HEK293 (cell line): ENCODE measurements at regions not wholly inside any gene's neighbourhood (a gene's known extent, or its start where the extent isn't known, plus 50 kb on each side); places are given as distances from the start of the nearest gene placed in this dataset.

Experiments
- CTCF ChIA-PET: fragments of 350-600 bp; formaldehyde crosslinking; extraction: SDS; loops from one replicate; lab custom pipeline; 2021; ENCODE audit warnings: antibody characterized with exemption; lab: Yijun Ruan, JAX
- POLR2A ChIA-PET: fragments of 300-600 bp; formaldehyde crosslinking; extraction: SDS; loops from one replicate; lab custom pipeline; 2020; ENCODE audit warnings: antibody characterized with exemption, inconsistent platforms; lab: Yijun Ruan, JAX
- H3K27ac ChIP-seq: fragments of 200-500 bp; sonication (Bioruptor generic); 2 replicates; pipeline ENCODE4 v1.5.1; 2014; ENCODE audit warnings: low read depth, low read length, control low read depth, inconsistent platforms; ENCODE audit errors: extremely low read depth
- H3K36me3 ChIP-seq, 2 experiments: fragments of 200-500 bp in 1 of 2; sonication (Bioruptor generic) in 1 of 2; 1 replicate in 1 of 2; 2 replicates in 1 of 2; pipeline ENCODE4 v1.5.1; 2014 to 2017; ENCODE audit warnings: inconsistent platforms in 2 of 2, low read length in 2 of 2; ENCODE audit not compliant: control insufficient read depth in 2 of 2, insufficient read depth in 1 of 2
- H3K4me1 ChIP-seq: fragments of 200-500 bp; sonication (Bioruptor generic); 2 replicates; pipeline ENCODE4 v1.5.1; 2014; ENCODE audit warnings: mild to moderate bottlenecking, low read length, inconsistent platforms; ENCODE audit not compliant: control insufficient read depth, insufficient read depth
- H3K4me3 ChIP-seq: 2 replicates; pipeline ENCODE4 v1.5.1; 2011; ENCODE audit warnings: low read depth, mild to moderate bottlenecking, control low read depth, low read length, moderate library complexity
- H3K9me3 ChIP-seq: fragments of 200-500 bp; sonication (Bioruptor generic); 2 replicates; pipeline ENCODE4 v1.5.1; 2014; ENCODE audit warnings: low read depth, low read length, inconsistent platforms; ENCODE audit not compliant: control insufficient read depth, insufficient read depth
- BCL11A ChIP-seq: fragments of 450-650 bp; formaldehyde crosslinking; IDR thresholded peaks from 2 replicates; pipeline ENCODE4 v1.5.1; 2016; ENCODE audit warnings: low read depth, missing biosample characterization, missing genetic modification characterization
- FEZF1 ChIP-seq: fragments of 450-650 bp; formaldehyde crosslinking; IDR thresholded peaks from 2 replicates; pipeline ENCODE4 v1.5.1; 2016; ENCODE audit warnings: missing biosample characterization, missing genetic modification characterization
- ZBTB11 ChIP-seq: fragments of 450-650 bp; formaldehyde crosslinking; conservative IDR thresholded peaks from 2 replicates; pipeline ENCODE4 v1.5.1; 2016; ENCODE audit warnings: low read depth, missing biosample characterization, missing genetic modification characterization
- ZBTB26 ChIP-seq: fragments of 450-650 bp; formaldehyde crosslinking; optimal IDR thresholded peaks from 2 replicates; pipeline ENCODE3; 2016; ENCODE audit warnings: missing biosample characterization, mild to moderate bottlenecking, missing genetic modification characterization
- ZFP69B ChIP-seq: fragments of 450-650 bp; formaldehyde crosslinking; IDR thresholded peaks from 2 replicates; pipeline ENCODE4 v1.5.1; 2016; ENCODE audit warnings: missing biosample characterization, missing genetic modification characterization
- ZNF302 ChIP-seq: fragments of 450-650 bp; formaldehyde crosslinking; IDR thresholded peaks from 2 replicates; pipeline ENCODE4 v1.5.1; 2016; ENCODE audit warnings: missing biosample characterization, missing genetic modification characterization, low read depth
- ZNF391 ChIP-seq: fragments of 450-650 bp; formaldehyde crosslinking; IDR thresholded peaks from 2 replicates; pipeline ENCODE4 v1.5.1; 2016; ENCODE audit warnings: low read depth, missing biosample characterization, missing genetic modification characterization, borderline replicate concordance
- ZNF416 ChIP-seq: fragments of 450-650 bp; formaldehyde crosslinking; IDR thresholded peaks from 2 replicates; pipeline ENCODE4 v1.5.1; 2016; ENCODE audit warnings: missing biosample characterization, missing genetic modification characterization
- ZNF433 ChIP-seq: fragments of 450-650 bp; formaldehyde crosslinking; IDR thresholded peaks from 2 replicates; pipeline ENCODE4 v1.5.1; 2016; ENCODE audit warnings: missing biosample characterization, missing genetic modification characterization, low read depth
- ZNF548 ChIP-seq: fragments of 450-650 bp; formaldehyde crosslinking; IDR thresholded peaks from 2 replicates; pipeline ENCODE4 v1.5.1; 2016; ENCODE audit warnings: missing biosample characterization, missing genetic modification characterization
- ZNF549 ChIP-seq: fragments of 450-650 bp; IDR thresholded peaks from 2 replicates; pipeline ENCODE4 v1.5.1; 2018; ENCODE audit warnings: missing biosample characterization, missing genetic modification characterization, mild to moderate bottlenecking, inconsistent platforms, moderate library complexity
- ZNF561 ChIP-seq: fragments of 450-650 bp; IDR thresholded peaks from 2 replicates; pipeline ENCODE4 v1.5.1; 2018; ENCODE audit warnings: missing biosample characterization, missing genetic modification characterization, borderline replicate concordance
- ZNF571 ChIP-seq: fragments of 450-650 bp; formaldehyde crosslinking; IDR thresholded peaks from 2 replicates; pipeline ENCODE4 v1.5.0; 2017; ENCODE audit warnings: missing biosample characterization, missing genetic modification characterization
- ZNF777 ChIP-seq: fragments of 450-650 bp; formaldehyde crosslinking; IDR thresholded peaks from 2 replicates; pipeline ENCODE4 v1.5.1; 2017; ENCODE audit warnings: missing biosample characterization, missing genetic modification characterization, borderline replicate concordance
- ZNF785 ChIP-seq: fragments of 450-650 bp; formaldehyde crosslinking; IDR thresholded peaks from 2 replicates; pipeline ENCODE4 v1.5.1; 2016; ENCODE audit warnings: missing biosample characterization, missing genetic modification characterization
- ZSCAN23 ChIP-seq: fragments of 450-650 bp; formaldehyde crosslinking; IDR thresholded peaks from 2 replicates; pipeline ENCODE4 v1.5.1; 2016; ENCODE audit warnings: missing biosample characterization, missing genetic modification characterization
- TF ChIP-seq, protein P1 (sequence below): fragments of 450-650 bp; formaldehyde crosslinking; IDR thresholded peaks from 2 replicates; pipeline ENCODE4 v1.5.1; 2017; ENCODE audit warnings: missing biosample characterization, missing genetic modification characterization
- TF ChIP-seq, protein P2 (sequence below): fragments of 450-650 bp; formaldehyde crosslinking; IDR thresholded peaks from 2 replicates; pipeline ENCODE4 v1.5.1; 2017; ENCODE audit warnings: missing biosample characterization, missing genetic modification characterization

- H3K36me3 ChIP-seq: no peaks in the 10 kb centered on the region
- ChIA-PET POLR2A (no interaction called here), CTCF (interaction anchor here (0.5 kb wide), 1 partner anchor 101 kb away, joined by 4 read pairs; no protein-coding TSS in a partner anchor)
- no peak for TF ChIP-seq ZNF561 (tag by site-specific recombination)
- no peak for TF ChIP-seq BCL11A
- TF ChIP-seq FEZF1 (tag by site-specific recombination): no peak
- no peak for TF ChIP-seq ZNF391 (tag by site-specific recombination)
- no peak for TF ChIP-seq ZNF302 (tag by site-specific recombination)
- no peak for TF ChIP-seq ZSCAN23 (tag by site-specific recombination)
- TF ChIP-seq ZBTB26 (tag by site-specific recombination): no peak
- TF ChIP-seq ZNF548 (tag by site-specific recombination): no peak
- H3K9me3 ChIP-seq: no peaks in the 10 kb centered on the region
- H3K27ac ChIP-seq: no peak overlapping the region
- H3K4me3 ChIP-seq: no peak overlapping the region
- no peaks in the 10 kb centered on the region for H3K4me1 ChIP-seq
Measured at GRCh38 chr11:27898166-27898565, 197.9 kb upstream of the BDNF start.

DNA sequence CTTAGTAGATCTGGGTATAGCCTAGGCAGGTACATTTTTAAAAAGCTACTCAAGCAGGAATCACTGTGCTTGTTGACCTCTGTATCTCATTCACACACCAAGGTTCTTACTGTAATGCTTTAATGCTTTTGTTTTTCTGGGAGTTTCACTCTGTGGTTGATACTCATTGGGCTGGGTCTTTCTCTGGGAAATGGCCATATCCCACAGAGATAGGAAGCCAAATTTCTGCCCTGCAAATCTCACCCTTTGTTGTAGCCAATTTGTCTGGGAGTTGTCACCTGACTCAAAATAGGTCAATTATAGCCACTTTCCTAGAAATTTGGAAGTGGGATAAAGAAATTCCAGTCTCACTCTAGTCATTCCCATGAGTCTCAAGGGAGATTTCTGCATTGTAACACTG, 195.8 kb upstream of the BDNF start:
- CTCF ChIA-PET: no interaction called here
- POLR2A ChIA-PET: no interaction called here
- Histone ChIP-seq H3K4me1 (no peaks in the 10 kb centered on the region), H3K27ac (no peak overlapping the region), H3K4me3 (no peak overlapping the region), H3K36me3 (no peaks in the 10 kb centered on the region), H3K9me3 (no peaks in the 10 kb centered on the region)
- TF ChIP-seq ZNF549 (tag by site-specific recombination) (no peak), ZBTB11 (no peak), ZNF416 (no peak), ZNF785 (tag by site-specific recombination) (no peak), ZNF433 (tag by site-specific recombination) (no peak), ZNF571 (tag by site-specific recombination) (no peak), ZFP69B (tag by site-specific recombination) (no peak), ZNF777 (tag by site-specific recombination) (no peak)
- TF ChIP-seq, protein P1, sequence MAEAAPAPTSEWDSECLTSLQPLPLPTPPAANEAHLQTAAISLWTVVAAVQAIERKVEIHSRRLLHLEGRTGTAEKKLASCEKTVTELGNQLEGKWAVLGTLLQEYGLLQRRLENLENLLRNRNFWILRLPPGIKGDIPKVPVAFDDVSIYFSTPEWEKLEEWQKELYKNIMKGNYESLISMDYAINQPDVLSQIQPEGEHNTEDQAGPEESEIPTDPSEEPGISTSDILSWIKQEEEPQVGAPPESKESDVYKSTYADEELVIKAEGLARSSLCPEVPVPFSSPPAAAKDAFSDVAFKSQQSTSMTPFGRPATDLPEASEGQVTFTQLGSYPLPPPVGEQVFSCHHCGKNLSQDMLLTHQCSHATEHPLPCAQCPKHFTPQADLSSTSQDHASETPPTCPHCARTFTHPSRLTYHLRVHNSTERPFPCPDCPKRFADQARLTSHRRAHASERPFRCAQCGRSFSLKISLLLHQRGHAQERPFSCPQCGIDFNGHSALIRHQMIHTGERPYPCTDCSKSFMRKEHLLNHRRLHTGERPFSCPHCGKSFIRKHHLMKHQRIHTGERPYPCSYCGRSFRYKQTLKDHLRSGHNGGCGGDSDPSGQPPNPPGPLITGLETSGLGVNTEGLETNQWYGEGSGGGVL (tag by site-specific recombination): no peak
- TF ChIP-seq, protein P2, sequence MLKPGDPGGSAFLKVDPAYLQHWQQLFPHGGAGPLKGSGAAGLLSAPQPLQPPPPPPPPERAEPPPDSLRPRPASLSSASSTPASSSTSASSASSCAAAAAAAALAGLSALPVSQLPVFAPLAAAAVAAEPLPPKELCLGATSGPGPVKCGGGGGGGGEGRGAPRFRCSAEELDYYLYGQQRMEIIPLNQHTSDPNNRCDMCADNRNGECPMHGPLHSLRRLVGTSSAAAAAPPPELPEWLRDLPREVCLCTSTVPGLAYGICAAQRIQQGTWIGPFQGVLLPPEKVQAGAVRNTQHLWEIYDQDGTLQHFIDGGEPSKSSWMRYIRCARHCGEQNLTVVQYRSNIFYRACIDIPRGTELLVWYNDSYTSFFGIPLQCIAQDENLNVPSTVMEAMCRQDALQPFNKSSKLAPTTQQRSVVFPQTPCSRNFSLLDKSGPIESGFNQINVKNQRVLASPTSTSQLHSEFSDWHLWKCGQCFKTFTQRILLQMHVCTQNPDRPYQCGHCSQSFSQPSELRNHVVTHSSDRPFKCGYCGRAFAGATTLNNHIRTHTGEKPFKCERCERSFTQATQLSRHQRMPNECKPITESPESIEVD (tag by site-specific recombination): no peak
